ENCODE measurements at regions not wholly inside any gene's neighbourhood (a gene's known extent, or its start where the extent isn't known, plus 50 kb on each side); places are given as distances from the start of the nearest gene placed in this dataset.
A peak's percentile ranks its signal among the peaks of the same experiment; 100 is the strongest.

DNA sequence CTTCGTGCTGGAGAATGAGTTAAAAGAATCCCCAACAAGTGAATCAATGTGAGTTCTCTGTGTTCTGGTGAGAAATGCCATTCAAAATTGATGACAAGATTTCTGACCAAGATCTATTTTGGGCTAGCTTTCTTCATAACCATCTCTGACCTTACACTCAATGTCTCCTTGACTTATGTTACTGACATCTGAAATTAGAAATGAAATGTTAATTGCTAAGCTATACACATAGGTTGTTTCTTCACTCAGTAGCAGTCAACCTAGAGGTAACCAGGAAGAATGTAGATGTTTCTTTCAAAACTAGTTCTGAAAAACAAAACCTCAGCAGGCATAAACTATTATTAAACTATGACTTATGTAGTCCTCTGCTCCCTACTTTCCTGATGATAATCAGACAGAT lies 2220.7 kb upstream of the C9orf72 start:
- DNase-seq: no peak

DNA sequence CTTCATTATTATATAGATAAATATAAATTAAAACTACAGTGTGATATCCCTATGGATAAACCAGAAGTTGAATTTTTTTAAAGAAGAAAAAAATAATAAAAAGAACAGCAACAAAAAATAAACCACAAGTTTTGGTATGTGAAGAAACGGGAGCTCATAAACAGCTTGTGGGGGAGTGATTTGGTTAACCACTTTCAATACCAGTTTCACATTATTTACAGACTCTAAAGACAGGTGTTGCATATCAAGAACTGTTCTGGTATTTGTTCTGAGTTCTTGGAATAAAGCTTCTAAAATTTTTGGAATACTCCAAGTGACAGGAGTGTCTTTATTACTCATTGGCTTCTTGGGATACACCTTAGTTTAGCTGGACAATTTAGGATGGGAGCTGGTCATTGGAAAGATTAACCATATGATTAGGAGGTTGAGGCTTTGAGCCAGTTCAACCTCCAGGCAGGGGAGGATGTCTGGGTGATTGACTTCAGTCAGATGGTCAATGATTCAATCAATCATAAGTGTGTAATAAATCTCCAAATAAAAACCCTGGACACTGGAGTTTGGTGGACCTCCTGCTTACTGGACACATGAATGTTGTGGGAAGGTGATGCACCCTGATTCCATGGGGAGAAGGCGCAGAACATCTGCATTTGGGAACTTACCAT lies 2223.1 kb upstream of the C9orf72 start:
- peak in 1 of 5 experiments; percentile 6 for DNase-seq

DNA sequence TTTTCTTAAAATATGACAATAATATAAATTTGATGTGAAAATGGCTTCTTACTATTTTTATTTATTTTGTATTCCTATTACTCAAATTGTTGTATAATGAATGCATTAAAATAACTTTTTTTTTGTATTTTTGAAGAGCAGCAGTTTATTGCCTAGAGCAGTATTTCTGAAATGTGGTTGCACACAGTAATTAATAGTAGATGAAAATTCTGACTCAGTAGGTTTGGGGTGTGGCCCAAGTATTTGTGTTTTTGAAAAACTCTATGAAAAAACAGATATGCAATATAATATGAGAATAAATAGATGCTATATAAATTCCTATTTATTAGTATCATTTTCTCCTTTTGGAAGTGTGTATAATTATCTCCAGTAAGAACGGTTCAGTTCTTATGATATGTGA lies 2225.3 kb upstream of the C9orf72 start:
- no peak for DNase-seq

DNA sequence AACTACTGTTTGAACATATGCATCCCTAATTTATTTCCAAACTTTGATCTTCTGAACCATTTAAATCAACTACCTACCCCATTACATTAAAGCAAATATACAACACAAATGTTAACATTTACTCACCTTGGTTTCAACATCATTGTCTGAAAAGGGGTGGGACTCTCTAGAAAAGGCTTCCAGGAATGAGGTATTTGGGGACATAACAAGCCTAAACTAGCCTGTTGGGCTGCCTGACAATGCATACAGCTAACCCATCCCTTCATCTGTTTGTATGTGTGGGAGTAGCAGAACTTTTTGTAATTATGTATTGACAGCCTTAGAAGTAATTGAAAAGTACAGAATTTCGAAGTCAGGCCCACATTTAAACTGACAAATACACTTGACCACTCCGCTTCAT lies 2225.9 kb upstream of the C9orf72 start:
- no peak for DNase-seq

- no peak for DNase-seq
Measured at GRCh38 chr9:29800821-29801220, 2227.5 kb upstream of the C9orf72 start.

GRCh38 chr9:29802454-29802853 lies 2229.2 kb upstream of the C9orf72 start:
- no peak for DNase-seq

- no peak for DNase-seq
Measured at GRCh38 chr9:29806937-29807618, 2233.8 kb upstream of the C9orf72 start.

GRCh38 chr9:29816954-29817703 lies 2243.8 kb upstream of the C9orf72 start:
- DNase-seq: no peak

DNA sequence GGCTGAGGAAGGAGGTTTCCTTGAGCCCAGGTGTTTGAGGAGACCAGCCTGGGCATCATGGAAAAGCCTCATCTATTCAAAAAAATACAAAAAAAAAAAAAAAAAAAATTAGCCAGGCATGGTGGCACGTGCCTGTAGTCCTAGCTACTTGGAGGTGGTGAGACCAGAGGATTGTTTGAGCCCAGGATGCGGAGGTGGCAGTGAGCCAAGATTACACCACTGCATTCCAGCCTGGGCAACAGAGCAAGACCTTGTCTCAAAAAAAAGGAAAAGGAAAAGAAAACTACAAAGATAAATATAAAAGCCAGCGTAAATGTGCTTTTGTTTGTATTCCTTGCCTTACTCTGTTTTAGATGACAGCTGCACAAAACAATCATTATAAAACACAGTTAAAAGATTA lies 2249.2 kb upstream of the C9orf72 start:
- DNase-seq: no peak

DNA sequence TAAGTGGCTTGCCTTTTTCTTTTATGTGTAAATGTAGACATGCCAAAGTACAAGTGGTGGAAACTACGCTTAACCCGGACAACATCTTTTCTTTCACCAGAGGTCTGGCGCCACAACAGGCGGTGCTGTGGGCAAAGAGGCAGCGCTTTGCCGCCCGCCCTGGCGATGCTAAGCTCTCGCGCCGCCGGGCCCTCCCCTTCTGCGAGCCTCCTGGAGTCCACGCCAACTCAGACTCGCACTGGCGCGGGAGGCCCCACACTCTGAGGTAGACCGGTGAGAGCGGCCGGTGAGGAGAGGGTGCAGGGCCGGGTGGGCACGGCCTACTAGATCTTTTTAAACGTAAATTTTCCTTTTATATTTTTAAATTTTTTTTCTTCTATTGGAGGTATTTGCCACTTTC lies 2253.1 kb upstream of the C9orf72 start:
- no peak for DNase-seq

GRCh38 chr9:29830821-29831220 lies 2257.5 kb upstream of the C9orf72 start:
- no peak for DNase-seq

- no peak for DNase-seq
Measured at GRCh38 chr9:29838491-29839020, 2265.3 kb upstream of the C9orf72 start.

GRCh38 chr9:29844251-29844650 lies 2271.0 kb upstream of the C9orf72 start:
- no peak for DNase-seq

- no peak for DNase-seq
Measured at GRCh38 chr9:29850664-29851063, 2277.4 kb upstream of the C9orf72 start.

DNA sequence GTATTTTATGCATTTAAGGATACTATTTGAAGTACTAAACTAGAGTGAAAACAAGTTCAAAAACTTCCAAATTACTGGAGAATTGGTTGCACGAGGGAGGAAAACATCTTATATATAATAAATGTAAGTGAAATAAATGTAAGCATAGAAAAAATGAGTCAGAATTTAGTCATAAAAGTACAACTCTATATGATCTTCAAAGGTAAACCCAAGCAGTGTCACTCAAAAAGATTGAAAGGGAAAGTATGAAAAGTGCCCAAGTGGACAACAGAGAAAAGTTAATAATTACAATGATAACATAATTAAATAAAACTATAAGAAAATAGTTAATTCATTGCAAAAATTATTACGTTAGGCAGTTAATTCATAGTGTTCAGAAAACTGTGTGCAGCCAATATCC lies 2288.5 kb upstream of the C9orf72 start:
- DNase-seq: no peak

DNA sequence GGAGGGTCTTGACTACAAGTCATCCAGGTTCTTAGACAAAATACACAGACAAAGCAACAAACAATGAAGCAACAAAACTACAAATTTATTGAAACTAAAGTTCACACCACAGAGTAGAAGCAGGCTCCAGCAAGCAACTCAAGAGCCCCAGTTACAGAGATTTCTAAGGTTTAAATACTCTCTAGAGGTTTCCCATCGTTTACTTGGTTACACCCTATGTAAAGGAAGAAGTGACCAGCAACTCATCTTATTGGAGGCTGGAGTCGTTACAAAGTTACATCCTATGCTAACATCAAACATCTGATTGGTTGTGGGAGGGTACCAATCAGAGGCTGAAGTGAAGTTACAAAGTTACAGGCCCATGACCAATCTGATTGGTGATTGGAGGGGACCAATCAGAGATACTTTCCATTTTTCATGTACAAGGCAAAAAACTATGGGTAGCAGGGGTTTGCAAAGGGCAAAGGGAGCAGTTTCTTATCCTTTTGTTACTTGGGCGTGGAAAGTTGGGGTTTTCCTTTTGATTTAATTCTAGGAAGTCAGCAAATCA lies 2292.6 kb upstream of the C9orf72 start:
- peak in 1 of 5 experiments; percentile 32 for DNase-seq

DNA sequence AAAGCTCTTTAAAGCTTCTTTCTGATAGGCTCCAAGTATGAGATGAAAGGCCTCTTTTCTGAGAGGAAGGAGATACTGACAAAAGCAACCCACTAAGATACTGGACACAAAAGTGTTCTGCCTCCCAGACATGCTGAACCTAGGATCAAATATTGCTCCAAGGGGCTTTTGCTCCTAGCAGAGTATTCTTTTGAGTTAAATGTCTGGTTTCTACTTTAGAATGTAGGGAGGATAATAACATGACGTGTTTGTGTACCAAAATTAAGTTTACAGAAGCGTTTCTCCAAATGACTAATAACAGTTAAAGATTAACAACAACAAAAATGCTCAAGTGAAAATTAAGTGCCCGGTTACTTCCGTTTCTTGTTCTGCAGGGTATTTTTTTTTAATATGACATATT lies 2293.3 kb upstream of the C9orf72 start:
- no peak for DNase-seq

GRCh38 chr9:29873579-29873978 lies 2300.3 kb upstream of the C9orf72 start:
- no peak for DNase-seq

DNA sequence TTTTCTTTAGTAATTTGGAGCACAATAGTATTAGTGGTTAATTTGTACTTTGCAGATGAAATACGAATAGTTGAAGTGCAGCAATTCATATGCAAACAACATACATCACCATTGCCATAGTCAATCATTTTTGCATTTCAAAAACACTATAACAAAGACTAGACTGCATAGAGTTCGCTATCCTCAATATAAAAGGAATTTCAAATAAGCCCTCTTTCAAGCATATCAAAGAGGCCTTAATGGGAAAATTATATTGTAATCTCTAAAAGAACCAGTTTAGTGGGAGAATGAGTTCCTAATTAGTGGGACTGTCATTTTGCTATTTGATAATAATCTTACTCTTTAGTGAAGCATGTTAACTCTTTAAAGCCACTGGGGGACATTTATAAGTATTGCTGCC lies 2302.3 kb upstream of the C9orf72 start:
- DNase-seq: no peak

GRCh38 chr9:29882767-29883166 lies 2309.5 kb upstream of the C9orf72 start:
- no peak for DNase-seq

DNA sequence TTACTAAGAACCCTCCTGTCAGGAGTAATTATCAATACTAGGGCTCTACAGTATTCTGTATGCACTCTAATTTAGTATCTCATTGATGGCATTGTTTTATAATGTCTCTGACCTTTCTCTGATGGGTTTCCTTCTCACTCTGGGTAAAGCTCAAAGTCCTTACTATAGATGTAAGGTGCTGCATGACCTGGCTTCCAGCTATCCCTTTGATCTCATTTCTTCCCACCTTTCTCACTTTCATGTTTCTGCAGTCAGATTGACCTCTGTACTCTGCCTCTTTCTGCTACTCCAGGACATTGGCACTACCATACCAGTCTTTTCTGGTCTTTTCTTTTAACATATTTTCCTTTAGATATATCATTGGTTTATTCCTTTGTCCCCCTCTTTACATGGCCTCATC lies 2332.8 kb upstream of the C9orf72 start:
- DNase-seq: no peak

- DNase-seq: no peak
Measured at GRCh38 chr9:29928072-29928471, 2354.8 kb upstream of the C9orf72 start.

- no peak for DNase-seq
Measured at GRCh38 chr9:29939559-29939958, 2366.3 kb upstream of the C9orf72 start.

Measured in T-helper 2 cell (primary cell).